Ovary (tissue), 7 donors: ENCODE measurements at regions not wholly inside any gene's neighbourhood (a gene's known extent, or its start where the extent isn't known, plus 50 kb on each side); places are given as distances from the start of the nearest gene placed in this dataset.
A peak's percentile ranks its signal among the peaks of the same experiment; 100 is the strongest.
"Not testable (repeated sequence)": the region's sequence is repeated elsewhere in the genome, so short reads cannot be mapped to it uniquely, and the experiment has no call there.

Experiments used
- DNase-seq, 5 donors: peaks; one replicate each; pipeline ENCODE4 v3.0.0-alpha.2; 2019 to 2020
- H3K27ac ChIP-seq, 2 donors: fragments of 200-600 bp; one replicate each; pipeline versions ENCODE4 v1.5.1 to v1.8.0; 2019 to 2022
- H3K27me3 ChIP-seq: fragments of 200-600 bp; one replicate; pipeline ENCODE4 v1.8.0; 2022
- H3K36me3 ChIP-seq: fragments of 200-600 bp; sonication (generic); one replicate; pipeline ENCODE4 v1.5.1; 2019
- H3K4me1 ChIP-seq: one replicate; pipeline ENCODE4 v1.8.1; 2013; ENCODE audit warnings: mild to moderate bottlenecking, moderate library complexity; ENCODE audit not compliant: insufficient read depth
- H3K4me3 ChIP-seq: fragments of 200-600 bp; sonication (generic); one replicate; pipeline ENCODE4 v1.5.1; 2017
- H3K9me3 ChIP-seq, 2 donors: fragments of 200-600 bp in 1 of 2; sonication (generic) in 1 of 2; one replicate each; pipeline versions ENCODE4 v1.5.1 to v1.8.1; 2013 to 2019; ENCODE audit warnings: mild to moderate bottlenecking in 1 of 2, moderate library complexity in 1 of 2
- WGBS, 3 donors: extraction: QIAGEN DNeasy Blood & Tissue Kit in 1 of 3; methylation state at CpG; one replicate each; pipeline versions ENCODE4 v1.1.5 to v1.1.7; 2013 to 2017; 5-methylcytosine and 5-hydroxymethylcytosine counted together
- intact Hi-C, 4 donors: fragments of 100-400 bp; cut with DNase I; formaldehyde crosslinking; loops; one replicate each; pipeline versions ENCODE4 v1.11.0 to v1.15.1; 2022 to 2023
- donor health status: DM: no; HTN: no; CAD: no; lungs with moderate emphysema.
- donor health status: DM: no; HTN: no; CAD: no.
- donor health status: Bipolar disorder and iron deficiency.
- donor health status: DM: no; HTN: no; CAD: no.
- donor health status: DM: yes; HTN: yes; CAD: no.

DNA sequence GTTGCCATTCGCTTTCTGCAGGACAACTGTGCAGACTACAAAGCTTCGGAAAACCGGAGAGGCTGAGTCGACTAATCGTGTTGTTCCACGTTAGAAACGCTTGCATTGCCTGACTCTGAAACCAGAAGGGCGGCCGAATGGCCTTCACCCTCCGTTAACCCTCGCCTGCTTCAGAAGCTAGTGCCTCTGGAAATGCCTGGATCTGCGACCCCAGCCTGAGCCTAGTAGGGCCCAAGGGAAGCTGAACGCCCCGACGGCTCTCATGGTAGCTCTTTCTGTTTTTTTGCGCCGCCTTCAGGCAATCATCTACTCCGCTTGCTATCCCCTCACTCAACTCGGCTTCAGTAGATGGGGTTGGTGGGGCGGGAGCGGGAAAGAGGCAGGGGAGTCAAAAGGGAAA lies 117.3 kb downstream of the PPIAL4A start:
- H3K27me3 ChIP-seq, H3K4me3 ChIP-seq, H3K9me3 ChIP-seq, H3K4me1 ChIP-seq, intact Hi-C loops, DNase-seq, H3K27ac ChIP-seq, H3K36me3 ChIP-seq: not testable (repeated sequence)
- 14 to 21% (median 14%) methylated on average over 21 of the region's 21 CpGs for WGBS, 3 donors

GRCh38 chr1:121007755-121008154 lies 118.2 kb downstream of the PPIAL4A start:
- not testable (repeated sequence) for H3K27ac ChIP-seq
- WGBS, 3 donors, result 11 to 24% (median 22%) methylated on average over 7 of the region's 10 CpGs

GRCh38 chr1:121008512-121009215 lies 119.1 kb downstream of the PPIAL4A start:
- H3K9me3 ChIP-seq, intact Hi-C loops, DNase-seq, H3K4me1 ChIP-seq, H3K36me3 ChIP-seq, H3K27ac ChIP-seq, H3K4me3 ChIP-seq, H3K27me3 ChIP-seq: not testable (repeated sequence)
- WGBS, 3 donors, result 6 to 7% (median 6%) methylated on average over 42 to 45 of the region's 46 CpGs

More at GRCh38 chr1:121007755-121008154, 118.2 kb downstream of the PPIAL4A start:
- H3K4me1 ChIP-seq, DNase-seq, H3K27me3 ChIP-seq, intact Hi-C loops, H3K36me3 ChIP-seq, H3K4me3 ChIP-seq, H3K9me3 ChIP-seq: not testable (repeated sequence)

- H3K4me3 ChIP-seq, intact Hi-C loops: not testable (repeated sequence)
Observed at GRCh38 chr1:121009216-121010057, 119.9 kb downstream of the PPIAL4A start.

DNA sequence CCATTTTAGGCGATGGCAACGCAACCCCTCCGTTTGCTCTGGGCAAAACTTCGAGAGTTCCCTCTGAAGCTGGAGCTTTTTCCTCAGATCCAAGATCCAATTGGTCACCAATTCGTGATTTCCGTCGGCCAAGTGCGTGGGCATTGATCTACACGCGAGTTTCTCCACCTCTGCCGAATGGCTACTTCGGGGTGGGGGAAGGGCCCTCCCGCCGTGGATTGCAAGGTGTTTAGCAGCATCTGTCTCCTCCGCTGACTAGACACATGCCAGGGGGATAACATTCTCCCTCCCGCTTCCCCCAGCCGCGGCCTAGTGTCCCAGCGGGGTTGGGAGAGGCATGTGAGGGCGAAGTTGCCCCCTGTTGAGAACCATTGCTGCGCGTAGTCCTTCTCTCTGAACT lies 120.6 kb downstream of the PPIAL4A start:
- WGBS, 3 donors, result 20% methylated on average over 10 of the region's 22 CpGs; no CpG with 5 or more reads in 2 of the 3 donors
- H3K27me3 ChIP-seq, DNase-seq, H3K4me1 ChIP-seq, intact Hi-C loops, H3K36me3 ChIP-seq, H3K4me3 ChIP-seq, H3K9me3 ChIP-seq, H3K27ac ChIP-seq: not testable (repeated sequence)

More at GRCh38 chr1:121009216-121010057, 119.9 kb downstream of the PPIAL4A start:
- DNase-seq, result peak in 3 of 5 donors; percentile 28 to 53 (median 30)
- 3 to 7% (median 5%) methylated on average over 17 to 45 of the region's 59 CpGs for WGBS, 3 donors
- H3K36me3 ChIP-seq, H3K4me1 ChIP-seq, H3K9me3 ChIP-seq, H3K27me3 ChIP-seq, H3K27ac ChIP-seq: not testable (repeated sequence)

- H3K36me3 ChIP-seq, DNase-seq, H3K4me1 ChIP-seq, H3K27me3 ChIP-seq, H3K27ac ChIP-seq, H3K4me3 ChIP-seq, H3K9me3 ChIP-seq, intact Hi-C loops: not testable (repeated sequence)
- WGBS, 3 donors, result 11 to 62% (median 38%) methylated on average over 1 of the region's 1 CpG
Observed at GRCh38 chr1:121013181-121013580, 123.6 kb downstream of the PPIAL4A start.

GRCh38 chr1:121016182-121017028 lies 126.8 kb downstream of the PPIAL4A start:
- H3K9me3 ChIP-seq, H3K4me3 ChIP-seq, H3K27me3 ChIP-seq, H3K4me1 ChIP-seq, H3K27ac ChIP-seq, intact Hi-C loops, H3K36me3 ChIP-seq: not testable (repeated sequence)
- peak in 4 of 5 donors; percentile 12 to 39 (median 28) for DNase-seq
- WGBS, 3 donors, result 6 to 42% (median 20%) methylated on average over 9 to 19 of the region's 32 CpGs

GRCh38 chr1:121019715-121020349 lies 130.3 kb downstream of the PPIAL4A start:
- H3K27ac ChIP-seq, intact Hi-C loops, H3K27me3 ChIP-seq, H3K36me3 ChIP-seq, H3K4me1 ChIP-seq, DNase-seq, H3K9me3 ChIP-seq, H3K4me3 ChIP-seq: not testable (repeated sequence)
- WGBS, 3 donors, result 3 to 39% (median 34%) methylated on average over 4 to 7 of the region's 17 CpGs

DNA sequence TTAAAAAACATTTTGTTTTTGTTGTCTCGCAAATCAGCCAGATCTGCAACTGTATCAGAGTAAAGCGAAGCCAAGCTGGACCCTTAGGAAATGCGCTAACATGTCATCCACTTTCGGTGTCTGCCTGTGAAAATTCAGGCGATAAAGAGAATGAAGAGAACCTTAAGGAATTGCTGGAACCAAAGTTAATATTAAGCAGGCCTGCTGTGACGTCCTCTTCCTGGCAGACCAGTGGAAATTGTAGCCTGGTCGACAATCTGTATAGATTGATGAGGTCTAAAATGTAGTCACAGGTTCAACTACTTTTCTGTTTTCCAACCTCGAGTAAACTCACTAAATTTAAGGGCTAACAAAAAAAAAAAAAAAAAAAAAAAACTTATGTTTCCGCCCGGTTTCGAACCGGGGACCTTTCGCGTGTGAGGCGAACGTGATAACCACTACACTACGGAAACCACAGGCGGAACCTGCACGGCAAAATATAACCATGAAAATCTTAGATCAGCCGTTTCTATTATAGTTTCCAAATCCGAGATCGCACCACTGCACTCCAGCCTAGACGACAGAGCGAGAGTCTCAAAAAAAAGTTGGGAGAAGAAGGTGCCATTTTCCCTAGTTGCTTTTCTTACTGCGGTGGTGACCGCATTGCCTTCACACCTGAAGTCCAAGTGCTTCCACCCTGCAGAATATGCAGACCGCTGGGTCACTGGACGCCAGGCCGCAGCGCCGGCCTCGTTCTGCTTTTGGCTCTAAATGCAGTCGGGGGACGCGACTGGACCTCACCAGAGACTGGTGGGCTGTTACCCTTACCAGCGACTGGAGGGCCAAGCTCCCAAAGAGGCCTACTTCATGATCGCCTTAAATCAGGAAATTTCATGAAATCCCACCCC lies 131.0 kb downstream of the PPIAL4A start:
- intact Hi-C loops, H3K4me3 ChIP-seq, H3K27ac ChIP-seq, H3K36me3 ChIP-seq, H3K9me3 ChIP-seq, H3K4me1 ChIP-seq, H3K27me3 ChIP-seq: not testable (repeated sequence)
- DNase-seq, result peak; percentile 36 to 61 (median 52)
- 6 to 8% (median 8%) methylated on average over 27 to 28 of the region's 37 CpGs for WGBS, 3 donors

DNA sequence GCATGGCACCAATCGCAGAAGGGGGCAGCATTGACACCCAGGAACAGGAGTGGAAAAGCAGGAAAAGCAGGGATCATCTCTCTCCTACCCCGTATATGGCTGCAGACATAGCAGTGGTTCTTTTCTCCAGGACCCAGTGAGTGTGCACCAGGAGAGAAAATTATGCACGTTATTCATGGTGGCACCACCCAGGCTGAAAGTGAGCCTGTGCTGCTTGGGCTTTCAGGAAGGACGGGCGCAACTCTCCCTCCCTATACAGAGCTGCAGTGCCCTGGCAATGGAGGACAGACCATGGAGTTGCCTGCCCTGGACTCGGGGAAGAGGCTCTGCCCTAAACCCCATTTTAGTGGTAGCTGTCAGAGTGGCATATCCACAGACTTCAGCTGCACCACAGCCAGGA lies 132.1 kb downstream of the PPIAL4A start:
- intact Hi-C loops, result not testable (repeated sequence)

More for the DNA sequence above, 132.1 kb downstream of the PPIAL4A start:
- H3K27ac ChIP-seq, H3K4me1 ChIP-seq, DNase-seq, H3K27me3 ChIP-seq, H3K36me3 ChIP-seq, H3K9me3 ChIP-seq, H3K4me3 ChIP-seq: not testable (repeated sequence)
- WGBS, 3 donors, result 34 to 42% (median 40%) methylated on average over 2 to 6 of the region's 6 CpGs
